H1 (cell line): ENCODE measurements at regions not wholly inside any gene's neighbourhood (a gene's known extent, or its start where the extent isn't known, plus 50 kb on each side); places are given as distances from the start of the nearest gene placed in this dataset.
"Not testable (repeated sequence)": the region's sequence is repeated elsewhere in the genome, so short reads cannot be mapped to it uniquely, and the experiment has no call there.

ENCODE experiments used
- ATF2 ChIP-seq: IDR thresholded peaks from 2 replicates; pipeline ENCODE4 v1.6.1; 2012; ENCODE audit warnings: low read length, inconsistent platforms
- ATF3 ChIP-seq: IDR thresholded peaks from 2 replicates; pipeline ENCODE4 v1.6.1; 2011; ENCODE audit warnings: low read depth, mild to moderate bottlenecking, low read length; ENCODE audit not compliant: insufficient read depth
- CTCF ChIP-seq, 3 experiments: IDR thresholded peaks; 1 replicate in 2 of 3; 2 replicates in 1 of 3; pipeline versions ENCODE4 v1.5.1 to v1.6.1; 2011; ENCODE audit warnings: low read length in 3 of 3, mild to moderate bottlenecking in 3 of 3, inconsistent platforms in 2 of 3, low read depth in 1 of 3, moderate library complexity in 1 of 3; ENCODE audit not compliant: insufficient read depth in 1 of 3; ENCODE audit errors: control extremely low read depth in 1 of 3
- EZH2 ChIP-seq: fragments of 200-600 bp; sonication (generic); IDR thresholded peaks from 2 replicates; pipeline ENCODE4 v1.7.1; 2012; ENCODE audit warnings: low read depth, mild to moderate bottlenecking, moderate library complexity, low read length, inconsistent platforms; ENCODE audit not compliant: severe bottlenecking
- JUN ChIP-seq: IDR thresholded peaks from 2 replicates; pipeline ENCODE4 v1.6.1; 2011; ENCODE audit warnings: low read depth, mild to moderate bottlenecking, improper control_type of control experiment, low read length
- MAFK ChIP-seq: IDR thresholded peaks from 2 replicates; pipeline ENCODE4 v1.6.1; 2012; ENCODE audit warnings: low read depth, mild to moderate bottlenecking, improper control_type of control experiment, low read length
- MAX ChIP-seq: IDR thresholded peaks from 2 replicates; pipeline ENCODE4 v1.6.1; 2012; ENCODE audit warnings: inconsistent platforms
- NRF1 ChIP-seq: IDR thresholded peaks from 2 replicates; pipeline ENCODE4 v1.6.1; 2011; ENCODE audit warnings: mild to moderate bottlenecking, low read depth, low read length, improper control_type of control experiment
- POLR2A ChIP-seq, 2 experiments: IDR thresholded peaks; 1 replicate in 1 of 2; 2 replicates in 1 of 2; pipeline ENCODE4 v1.6.1; 2011; ENCODE audit warnings: low read depth in 2 of 2, low read length in 2 of 2, mild to moderate bottlenecking in 2 of 2; ENCODE audit errors: control extremely low read depth in 1 of 2
- RAD21 ChIP-seq, 2 experiments: IDR thresholded peaks in 1 of 2; conservative IDR thresholded peaks in 1 of 2; 2 replicates each; pipeline ENCODE4 v1.6.1; 2011; ENCODE audit warnings: low read depth in 2 of 2, low read length in 2 of 2, improper control_type of control experiment in 1 of 2, inconsistent platforms in 1 of 2, mild to moderate bottlenecking in 1 of 2, moderate library complexity in 1 of 2
- RNF2 ChIP-seq: fragments of 200-900, 300-1000 bp; sonication (generic); IDR thresholded peaks from 2 replicates; pipeline ENCODE4 v1.7.1; 2016; ENCODE audit warnings: borderline replicate concordance, low read depth, mild to moderate bottlenecking, antibody characterized with exemption, low read length; ENCODE audit not compliant: poor library complexity, severe bottlenecking; ENCODE audit errors: missing control alignments
- SRF ChIP-seq: IDR thresholded peaks from 2 replicates; pipeline ENCODE4 v1.6.1; 2011; ENCODE audit warnings: mild to moderate bottlenecking, low read depth, low read length, moderate library complexity
- TAF1 ChIP-seq: IDR thresholded peaks from 2 replicates; pipeline ENCODE4 v1.6.1; 2011; ENCODE audit warnings: mild to moderate bottlenecking, low read depth, low read length

- TF ChIP-seq ATF2; RNF2; POLR2A (IDR thresholded peaks at IDR 0.05; ENCODE audit: control extremely low read depth in 1 of 2, low read depth in 2 of 2, low read length in 2 of 2); TAF1; ATF3; MAX; MAFK; EZH2; CTCF (IDR thresholded peaks at IDR 0.05; ENCODE audit: control extremely low read depth in 1 of 3, insufficient read depth in 1 of 3, low read depth in 1 of 3, low read length in 3 of 3); SRF; RAD21 (IDR thresholded peaks at IDR 0.05 in 1 of 2, conservative IDR thresholded peaks at IDR 0.05 in 1 of 2; ENCODE audit: low read depth in 2 of 2, low read length in 2 of 2); JUN; NRF1: not testable (repeated sequence)
Measured at GRCh38 chr16:46390660-46391462, 230.3 kb downstream of the SHCBP1 start.
